Dermis blood vessel endothelial cell (primary cell): ENCODE measurements at regions not wholly inside any gene's neighbourhood (a gene's known extent, or its start where the extent isn't known, plus 50 kb on each side); places are given as distances from the start of the nearest gene placed in this dataset.

ENCODE experiments used
- DNase-seq: peaks from one replicate; pipeline ENCODE4 v3.0.0; 2010

- DNase-seq, result peak; percentile 13
Measured at GRCh38 chr9:13529321-13530104, 250.0 kb upstream of the MPDZ start.

DNA sequence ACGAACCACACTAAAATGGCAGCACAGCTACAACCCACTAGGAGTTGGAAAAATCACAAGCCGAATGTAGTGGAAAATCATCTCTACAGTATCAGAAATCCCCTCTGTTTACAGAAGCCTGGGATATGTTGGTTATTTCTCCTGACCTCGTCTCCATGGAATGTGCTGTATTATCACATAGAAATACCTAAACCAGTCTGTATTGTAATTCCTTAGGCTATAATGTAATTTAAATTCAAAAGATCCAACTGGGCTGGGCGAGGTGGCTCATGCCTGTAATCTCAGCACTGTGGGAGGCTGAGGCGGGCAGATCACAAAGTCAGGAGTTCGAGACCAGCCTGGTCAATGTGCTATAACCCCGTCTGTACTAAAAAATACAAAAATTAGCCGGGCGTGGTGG is 244.8 kb upstream of the MPDZ start:
- DNase-seq, result peak; percentile 18

DNA sequence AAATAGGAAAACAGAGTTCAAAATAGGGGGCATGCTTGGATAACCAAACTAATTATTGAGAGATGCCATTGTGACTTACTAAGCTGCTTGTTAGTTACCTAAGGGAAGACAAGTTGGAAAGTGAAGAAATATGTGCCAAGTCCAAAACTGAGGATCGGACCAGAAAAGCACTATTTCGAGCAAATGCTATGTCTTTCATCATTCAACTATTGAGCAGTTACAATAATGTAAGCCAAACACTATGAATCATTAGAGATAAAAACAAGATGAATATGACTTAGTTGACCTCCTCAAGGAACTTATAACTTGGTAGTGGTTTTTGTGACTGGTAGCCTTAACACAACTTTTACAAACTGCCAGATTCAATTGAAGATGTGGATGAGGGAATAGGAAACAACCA is 240.6 kb upstream of the MPDZ start:
- DNase-seq, result no peak

DNA sequence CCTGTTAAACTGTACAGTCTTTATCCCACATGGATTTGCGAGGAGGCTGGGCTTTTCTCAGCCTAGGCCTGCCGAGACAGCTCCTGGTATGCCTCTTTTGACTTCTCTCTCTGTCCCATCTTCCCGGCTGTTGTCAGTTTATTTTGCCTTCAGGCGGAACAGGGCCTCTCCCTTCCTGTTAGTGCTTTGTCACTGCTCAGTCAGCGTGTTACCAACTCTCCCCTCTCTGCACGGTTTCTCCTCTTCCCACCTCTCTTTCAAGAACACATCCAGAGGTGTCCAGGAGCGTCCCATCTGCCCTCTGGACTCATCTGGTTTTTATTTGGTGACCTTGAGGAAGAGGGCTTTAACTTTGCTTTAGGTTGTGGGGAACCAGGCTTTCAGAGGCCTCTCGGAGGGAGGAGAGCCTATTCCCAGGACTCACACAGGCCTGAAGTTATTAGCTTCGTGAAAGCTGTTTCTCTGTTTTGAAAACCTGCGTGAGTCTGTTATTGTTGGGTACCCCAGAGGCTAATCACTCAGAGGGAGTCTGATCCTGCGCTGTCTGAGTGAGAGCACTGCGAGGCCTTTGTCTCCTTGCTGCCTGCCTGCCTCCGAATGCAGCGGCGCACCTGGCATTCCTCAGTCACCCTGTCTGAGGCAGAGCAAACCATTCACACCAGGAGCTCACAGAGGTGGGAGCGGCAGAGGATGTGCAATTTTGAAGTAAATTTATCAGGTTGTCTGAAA is 234.4 kb upstream of the MPDZ start:
- peak; percentile 26 for DNase-seq

- no peak for DNase-seq
Measured at GRCh38 chr9:13513286-13513685, 233.8 kb upstream of the MPDZ start.

- DNase-seq, result no peak
Measured at GRCh38 chr9:13508681-13509080, 229.2 kb upstream of the MPDZ start.

- no peak for DNase-seq
Measured at GRCh38 chr9:13508086-13508485, 228.6 kb upstream of the MPDZ start.

DNA sequence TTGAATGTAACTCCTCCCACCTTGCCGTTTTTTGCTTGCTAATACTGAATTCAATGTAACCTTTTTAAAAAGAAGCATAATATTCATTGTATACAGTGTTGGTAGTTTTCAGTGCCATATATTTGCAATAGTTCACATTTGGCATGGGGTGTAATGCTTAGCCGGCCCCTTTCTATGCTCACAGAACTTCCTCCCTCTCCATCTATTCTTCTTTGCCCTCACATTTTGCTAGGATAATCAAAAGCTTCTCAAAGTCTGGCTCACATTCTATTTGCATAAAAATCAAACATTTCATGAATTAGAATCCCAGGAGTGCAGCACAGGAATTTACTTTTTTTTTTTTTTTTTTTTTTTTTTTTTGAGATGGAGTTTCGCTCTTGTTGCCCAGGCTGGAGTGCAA is 226.3 kb upstream of the MPDZ start:
- DNase-seq, result no peak

DNA sequence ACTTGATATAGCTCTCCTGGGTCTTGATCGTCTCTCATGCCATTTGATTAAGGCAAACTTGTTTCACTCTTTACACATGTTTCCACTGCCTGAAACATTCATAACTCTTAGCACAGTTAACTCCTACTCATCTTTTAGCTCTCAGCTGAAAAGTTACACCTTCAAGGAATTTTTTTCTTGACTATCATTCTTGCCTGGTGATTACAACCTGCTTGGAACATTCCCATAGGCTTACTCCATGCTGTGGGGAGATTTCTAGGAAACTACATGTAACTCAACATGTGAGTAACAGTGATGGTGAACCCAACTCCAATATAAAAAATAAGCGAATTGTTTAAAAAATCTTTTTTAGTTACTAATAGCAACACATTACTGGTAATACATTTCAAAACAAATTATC is 224.1 kb upstream of the MPDZ start:
- DNase-seq, result no peak

GRCh38 chr9:13502484-13502883 is 223.0 kb upstream of the MPDZ start:
- no peak for DNase-seq

GRCh38 chr9:13501018-13501417 is 221.5 kb upstream of the MPDZ start:
- DNase-seq, result no peak

DNA sequence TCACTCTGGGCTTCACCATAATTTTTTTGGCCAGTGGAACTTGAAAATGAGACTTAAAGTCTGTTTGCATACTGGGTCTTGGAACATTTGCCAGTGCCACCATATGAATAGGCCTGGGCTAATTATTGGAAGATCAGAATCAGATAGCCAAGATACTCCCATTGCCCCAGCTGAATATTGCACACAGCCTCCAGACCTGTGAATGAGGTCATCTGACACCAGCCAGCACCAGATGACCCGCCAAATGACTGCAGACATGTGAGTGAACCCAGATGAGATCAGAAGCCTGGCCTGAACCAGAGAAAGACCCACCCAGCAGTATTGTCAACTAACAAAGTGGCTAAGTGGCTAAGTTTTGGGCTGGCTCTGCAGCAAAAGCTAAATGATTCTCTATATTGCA is 220.5 kb upstream of the MPDZ start:
- no peak for DNase-seq

DNA sequence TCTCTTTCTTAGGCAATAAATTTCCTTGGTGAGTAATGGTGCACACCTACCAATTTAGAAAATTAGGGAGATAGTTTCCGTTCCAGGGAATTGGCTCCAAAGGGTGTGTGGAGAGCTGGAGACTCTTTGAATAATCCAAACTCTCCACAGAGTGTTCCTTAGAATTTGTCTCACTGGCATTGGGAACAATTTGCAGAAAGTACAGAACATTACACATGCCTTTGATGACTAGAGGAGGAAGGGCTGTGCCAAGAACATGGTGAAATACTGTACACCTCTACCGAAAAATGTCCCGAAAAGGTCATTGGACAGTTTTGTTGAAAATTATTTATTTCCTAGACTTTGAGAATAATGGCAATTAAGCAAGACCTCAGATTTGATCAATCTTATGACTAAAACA is 214.2 kb upstream of the MPDZ start:
- DNase-seq, result no peak

- no peak for DNase-seq
Measured at GRCh38 chr9:13491493-13492424, 212.3 kb upstream of the MPDZ start.

DNA sequence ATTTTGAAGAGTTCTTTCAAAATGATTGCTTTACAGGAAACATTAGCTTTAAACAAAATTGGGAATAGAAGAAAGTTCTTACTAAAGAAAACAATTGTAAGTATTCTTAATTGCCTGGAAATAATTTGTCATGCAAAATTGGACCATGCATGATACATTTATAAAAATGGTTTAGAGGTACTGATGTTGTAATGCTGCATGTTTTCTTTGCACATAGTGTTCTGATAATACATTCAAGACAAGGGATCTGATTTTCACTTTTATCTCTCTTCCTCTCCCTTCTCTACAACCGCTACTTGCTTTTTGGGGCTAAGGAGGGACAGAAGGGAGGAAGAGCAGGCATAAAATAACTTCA is 211.6 kb upstream of the MPDZ start:
- no peak for DNase-seq

GRCh38 chr9:13487936-13488335 is 208.4 kb upstream of the MPDZ start:
- no peak for DNase-seq

GRCh38 chr9:13487498-13487897 is 208.0 kb upstream of the MPDZ start:
- DNase-seq, result no peak

DNA sequence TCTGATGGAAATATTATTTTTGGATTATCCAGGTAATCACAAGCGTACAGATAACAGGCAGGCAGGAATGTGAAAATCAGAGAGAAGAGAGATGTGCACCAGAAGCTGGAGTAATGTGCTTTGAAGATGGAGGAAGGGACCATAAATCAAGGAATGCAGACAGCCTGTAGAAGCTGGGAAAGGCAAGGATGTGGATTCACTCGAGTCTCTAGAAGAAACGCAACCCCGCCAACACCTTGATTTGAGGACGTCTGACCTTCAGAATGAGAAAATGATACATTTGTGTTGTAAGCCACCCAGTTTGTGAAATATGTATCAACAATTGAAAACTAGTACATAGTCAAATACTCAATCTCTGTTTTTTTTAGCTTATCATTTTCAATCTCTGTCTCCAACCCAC is 207.6 kb upstream of the MPDZ start:
- no peak for DNase-seq

- DNase-seq, result no peak
Measured at GRCh38 chr9:13485068-13485596, 205.6 kb upstream of the MPDZ start.

GRCh38 chr9:13484186-13484585 is 204.7 kb upstream of the MPDZ start:
- DNase-seq, result no peak

GRCh38 chr9:13481274-13481673 is 201.8 kb upstream of the MPDZ start:
- DNase-seq, result no peak

- DNase-seq, result no peak
Measured at GRCh38 chr9:13480693-13481092, 201.2 kb upstream of the MPDZ start.

- no peak for DNase-seq
Measured at GRCh38 chr9:13479096-13479495, 199.6 kb upstream of the MPDZ start.
